Panc1 (cell line): ENCODE measurements at regions not wholly inside any gene's neighbourhood (a gene's known extent, or its start where the extent isn't known, plus 50 kb on each side); places are given as distances from the start of the nearest gene placed in this dataset.

Experiments used
- ATAC-seq: fragments of 200-7000 bp; cut with Tn5 transposase; 2 replicates; pipeline ENCODE4 v1.9.1; 2020; ENCODE audit warnings: mild to moderate bottlenecking, moderate library complexity
- BruUV-seq: library from RNA; stranded (reverse); fragments of 400-500 nt; replicated peaks from 2 replicates; lab custom pipeline; 2021; lab: Mats Ljungman, UMichigan
- CTCF ChIA-PET: fragments of 300-600 bp; sonication (Branson Sonifier 250); formaldehyde crosslinking; loops from one replicate; lab custom pipeline; 2022; ENCODE audit warnings: antibody characterized with exemption; lab: Charles Lee
- POLR2A ChIA-PET: fragments of 300-600 bp; sonication (Branson Sonifier 250); formaldehyde crosslinking; loops from one replicate; lab custom pipeline; 2022; ENCODE audit warnings: antibody characterized with exemption; lab: Charles Lee
- DNase-seq: peaks from one replicate; pipeline ENCODE4 v3.0.0-alpha.2; 2010; ENCODE audit warnings: low read depth, low spot score
- H3K27ac ChIP-seq: 2 replicates; pipeline ENCODE4 v1.5.1; 2011; ENCODE audit warnings: mild to moderate bottlenecking, low read length, inconsistent platforms
- H3K27me3 ChIP-seq: fragments of 200-500 bp; sonication (Bioruptor generic); 2 replicates; pipeline ENCODE4 v1.6.0; 2014; ENCODE audit warnings: low read length, inconsistent platforms; ENCODE audit not compliant: control insufficient read depth, insufficient read depth
- H3K36me3 ChIP-seq: fragments of 200-500 bp; sonication (Bioruptor generic); 2 replicates; pipeline ENCODE4 v1.5.1; 2014; ENCODE audit warnings: inconsistent platforms, mild to moderate bottlenecking, low read length, moderate library complexity; ENCODE audit not compliant: control insufficient read depth, insufficient read depth
- H3K4me1 ChIP-seq: 2 replicates; pipeline ENCODE4 v1.5.1; 2011; ENCODE audit warnings: inconsistent platforms, mild to moderate bottlenecking, low read length, moderate library complexity; ENCODE audit not compliant: control insufficient read depth, insufficient read depth
- H3K4me3 ChIP-seq, 2 experiments: 2 replicates each; pipeline ENCODE4 v1.5.1; 2011 to 2012; ENCODE audit warnings: low read depth in 2 of 2, low read length in 2 of 2, mild to moderate bottlenecking in 2 of 2, inconsistent platforms in 1 of 2, moderate library complexity in 1 of 2
- H3K9me3 ChIP-seq: fragments of 200-500 bp; sonication (Bioruptor generic); 2 replicates; pipeline ENCODE4 v1.5.1; 2014; ENCODE audit warnings: low read depth, mild to moderate bottlenecking, inconsistent platforms, low read length, moderate library complexity; ENCODE audit not compliant: control insufficient read depth, insufficient read depth
- CTCF ChIP-seq: fragments of 450-650 bp; IDR thresholded peaks from 2 replicates; pipeline ENCODE4 v1.5.1; 2017; ENCODE audit warnings: mild to moderate bottlenecking
- POLR2AphosphoS5 ChIP-seq: IDR thresholded peaks from 2 replicates; pipeline ENCODE4 v1.6.1; 2012; ENCODE audit warnings: mild to moderate bottlenecking, low read depth, low read length, moderate library complexity
- REST ChIP-seq, 2 experiments: IDR thresholded peaks; 2 replicates each; pipeline ENCODE4 v1.6.1; 2011 to 2012; ENCODE audit warnings: low read depth in 2 of 2, control low read depth in 1 of 2, low read length in 1 of 2, mild to moderate bottlenecking in 1 of 2, moderate library complexity in 1 of 2; ENCODE audit not compliant: insufficient read depth in 1 of 2
- SIN3A ChIP-seq: IDR thresholded peaks from 2 replicates; pipeline ENCODE4 v1.6.1; 2012; ENCODE audit warnings: low read depth, mild to moderate bottlenecking, low read length, moderate library complexity, borderline replicate concordance; ENCODE audit not compliant: insufficient read depth
- TCF7L2 ChIP-seq: IDR thresholded peaks from 2 replicates; pipeline ENCODE4 v1.6.1; 2011; ENCODE audit warnings: mild to moderate bottlenecking, low read depth, low read length, inconsistent platforms
- in situ Hi-C: cut with HindIII; loops from 2 replicates; pipeline ENCODE4 v1.10.0; 2016; ENCODE audit warnings: low sequenced_read_pairs, low pct_unique_long_range_greater_than_20kb
- intact Hi-C: fragments of 100-400 bp; cut with micrococcal nuclease; formaldehyde crosslinking; loops from one replicate; pipeline ENCODE4 v1.10.0; 2022; ENCODE audit not compliant: unreplicated experiment

- DNase-seq (no peak), ATAC-seq (no peak)
- in situ Hi-C loops, result no loop called here
- Histone ChIP-seq H3K4me3 (no peak overlapping the region), H3K27me3 (no peaks in the 10 kb centered on the region), H3K9me3 (no peaks in the 10 kb centered on the region), H3K4me1 (no peaks in the 10 kb centered on the region), H3K27ac (no peak overlapping the region), H3K36me3 (no peaks in the 10 kb centered on the region)
- intact Hi-C loops, result no loop called here
- no peak for TF ChIP-seq REST (IDR thresholded peaks at IDR 0.05; ENCODE audit: insufficient read depth in 1 of 2, low read depth in 2 of 2, low read length in 1 of 2)
- no peak for TF ChIP-seq SIN3A
- no peak for TF ChIP-seq POLR2AphosphoS5
- no peak for TF ChIP-seq TCF7L2
- TF ChIP-seq CTCF, result no peak
- BruUV-seq, result no TSS peak
- ChIA-PET CTCF (no interaction called here), POLR2A (no interaction called here)
Observed at GRCh38 chr1:187280031-187280430, 451.3 kb downstream of the PLA2G4A start.

- intact Hi-C loops, result no loop called here
- BruUV-seq, result no TSS peak
- ChIA-PET POLR2A (no interaction called here), CTCF (no interaction called here)
- TF ChIP-seq CTCF (no peak), TCF7L2 (no peak), SIN3A (no peak), POLR2AphosphoS5 (no peak), REST (IDR thresholded peaks at IDR 0.05; ENCODE audit: insufficient read depth in 1 of 2, low read depth in 2 of 2, low read length in 1 of 2) (no peak)
- Histone ChIP-seq H3K9me3 (no peaks in the 10 kb centered on the region), H3K4me3 (no peak overlapping the region), H3K4me1 (no peaks in the 10 kb centered on the region), H3K36me3 (no peaks in the 10 kb centered on the region), H3K27me3 (no peaks in the 10 kb centered on the region), H3K27ac (no peak overlapping the region)
- no peak for DNase-seq
- no peak for ATAC-seq
- in situ Hi-C loops, result no loop called here
Observed at GRCh38 chr1:187281085-187281484, 452.3 kb downstream of the PLA2G4A start.
